ENCODE measurements at regions not wholly inside any gene's neighbourhood (a gene's known extent, or its start where the extent isn't known, plus 50 kb on each side); places are given as distances from the start of the nearest gene placed in this dataset.

GRCh38 chr3:33993631-33994030 is 195.2 kb downstream of the PDCD6IP start:
- Histone ChIP-seq H3K4me1 (ENCODE audit: low read depth) (no peaks in the 10 kb centered on the region), H3K27ac (no peak overlapping the region), H3K4me3 (no peak overlapping the region), H3K27me3 (no peaks in the 10 kb centered on the region), H3K36me3 (no peaks in the 10 kb centered on the region), H3K9me3 (ENCODE audit: low read depth) (no peaks in the 10 kb centered on the region)
- no peak for TF ChIP-seq CTCF (IDR thresholded peaks at IDR 0.05; ENCODE audit: low read depth, low read length)
- no peak for DNase-seq (ENCODE audit: low read depth in 1 of 2, low spot score in 1 of 2)

GRCh38 chr3:33994568-33994967 is 196.1 kb downstream of the PDCD6IP start:
- no peak for TF ChIP-seq CTCF (IDR thresholded peaks at IDR 0.05; ENCODE audit: low read depth, low read length)
- H3K4me3 ChIP-seq: no peak overlapping the region
- H3K27me3 ChIP-seq: no peaks in the 10 kb centered on the region
- no peaks in the 10 kb centered on the region for H3K4me1 ChIP-seq (ENCODE audit: low read depth)
- DNase-seq (ENCODE audit: low read depth in 1 of 2, low spot score in 1 of 2): no peak
- H3K27ac ChIP-seq: no peak overlapping the region
- H3K9me3 ChIP-seq (ENCODE audit: low read depth): no peaks in the 10 kb centered on the region
- H3K36me3 ChIP-seq: no peaks in the 10 kb centered on the region

- Histone ChIP-seq H3K27ac (no peak overlapping the region), H3K27me3 (no peaks in the 10 kb centered on the region), H3K4me1 (ENCODE audit: low read depth) (no peaks in the 10 kb centered on the region), H3K4me3 (no peak overlapping the region), H3K36me3 (no peaks in the 10 kb centered on the region), H3K9me3 (ENCODE audit: low read depth) (no peaks in the 10 kb centered on the region)
- DNase-seq (ENCODE audit: low read depth in 1 of 2, low spot score in 1 of 2): no peak
- no peak for TF ChIP-seq CTCF (IDR thresholded peaks at IDR 0.05; ENCODE audit: low read depth, low read length)
Measured at GRCh38 chr3:34000301-34000700, 201.9 kb downstream of the PDCD6IP start.

GRCh38 chr3:34001022-34001421 is 202.6 kb downstream of the PDCD6IP start:
- Histone ChIP-seq H3K27ac (no peak overlapping the region), H3K4me1 (ENCODE audit: low read depth) (no peaks in the 10 kb centered on the region), H3K4me3 (no peak overlapping the region), H3K27me3 (no peaks in the 10 kb centered on the region), H3K9me3 (ENCODE audit: low read depth) (no peaks in the 10 kb centered on the region), H3K36me3 (no peaks in the 10 kb centered on the region)
- no peak for TF ChIP-seq CTCF (IDR thresholded peaks at IDR 0.05; ENCODE audit: low read depth, low read length)
- DNase-seq (ENCODE audit: low read depth in 1 of 2, low spot score in 1 of 2): no peak

- H3K27ac ChIP-seq: no peak overlapping the region
- no peaks in the 10 kb centered on the region for H3K27me3 ChIP-seq
- H3K4me1 ChIP-seq (ENCODE audit: low read depth): no peaks in the 10 kb centered on the region
- no peak overlapping the region for H3K4me3 ChIP-seq
- no peak for TF ChIP-seq CTCF (IDR thresholded peaks at IDR 0.05; ENCODE audit: low read depth, low read length)
- no peaks in the 10 kb centered on the region for H3K36me3 ChIP-seq
- H3K9me3 ChIP-seq (ENCODE audit: low read depth): no peaks in the 10 kb centered on the region
- DNase-seq (ENCODE audit: low read depth in 1 of 2, low spot score in 1 of 2): no peak
Measured at GRCh38 chr3:34001990-34002389, 203.6 kb downstream of the PDCD6IP start.

GRCh38 chr3:34002569-34003100 is 204.2 kb downstream of the PDCD6IP start:
- Histone ChIP-seq H3K27me3 (no peaks in the 10 kb centered on the region), H3K36me3 (no peaks in the 10 kb centered on the region), H3K4me3 (no peak overlapping the region), H3K4me1 (ENCODE audit: low read depth) (no peaks in the 10 kb centered on the region), H3K27ac (no peak overlapping the region), H3K9me3 (ENCODE audit: low read depth) (no peaks in the 10 kb centered on the region)
- no peak for TF ChIP-seq CTCF (IDR thresholded peaks at IDR 0.05; ENCODE audit: low read depth, low read length)
- DNase-seq (ENCODE audit: low read depth in 1 of 2, low spot score in 1 of 2): no peak

All from cardiac muscle cell (in vitro differentiated cells and primary cell).